SK-N-SH treated with all-trans-retinoic acid at 6 μM for 48 hours (cell line): ENCODE measurements at regions not wholly inside any gene's neighbourhood (a gene's known extent, or its start where the extent isn't known, plus 50 kb on each side); places are given as distances from the start of the nearest gene placed in this dataset.

Experiments
- ARNTL ChIP-seq: fragments of 450-650 bp; formaldehyde crosslinking; IDR thresholded peaks from 2 replicates; pipeline ENCODE4 v1.5.0; 2020; ENCODE audit warnings: low read depth, mild to moderate bottlenecking, moderate library complexity, borderline replicate concordance
- CSDC2 ChIP-seq: fragments of 250-450 bp; sonication (Bioruptor Pico); IDR thresholded peaks from 2 replicates; pipeline ENCODE4 v1.5.0; 2020; ENCODE audit warnings: mild to moderate bottlenecking, moderate library complexity
- GLIS3 ChIP-seq: fragments of 250-450 bp; sonication (Bioruptor Pico); IDR thresholded peaks from 2 replicates; pipeline ENCODE4 v1.5.0; 2020; ENCODE audit warnings: mild to moderate bottlenecking, moderate library complexity
- ISL1 ChIP-seq: fragments of 250-450 bp; sonication (Bioruptor Pico); IDR thresholded peaks from 2 replicates; pipeline ENCODE4 v2.1.2; 2022; ENCODE audit warnings: mild to moderate bottlenecking, moderate library complexity
- TCF4 ChIP-seq: fragments of 250-450 bp; sonication (Bioruptor Pico); IDR thresholded peaks from 2 replicates; pipeline ENCODE4 v1.8.0; 2021; ENCODE audit warnings: mild to moderate bottlenecking, moderate library complexity, borderline replicate concordance
- ZC3H10 ChIP-seq: fragments of 250-450 bp; sonication (Bioruptor Pico); IDR thresholded peaks from 2 replicates; pipeline ENCODE4 v1.5.1; 2021; ENCODE audit warnings: mild to moderate bottlenecking, moderate library complexity
- ZFP3 ChIP-seq: fragments of 250-450 bp; sonication (Bioruptor Pico); IDR thresholded peaks from 2 replicates; pipeline ENCODE4 v1.5.0; 2020; ENCODE audit warnings: mild to moderate bottlenecking, moderate library complexity
- ZFP30 ChIP-seq: fragments of 450-650 bp; formaldehyde crosslinking; IDR thresholded peaks from 2 replicates; pipeline ENCODE4 v1.5.0; 2022; ENCODE audit warnings: mild to moderate bottlenecking, moderate library complexity
- ZNF565 ChIP-seq: fragments of 450-650 bp; formaldehyde crosslinking; conservative IDR thresholded peaks from 2 replicates; pipeline ENCODE4 v1.5.0; 2020; ENCODE audit warnings: low read depth, mild to moderate bottlenecking, moderate library complexity
- ZNF70 ChIP-seq: fragments of 450-650 bp; formaldehyde crosslinking; IDR thresholded peaks from 2 replicates; pipeline ENCODE4 v1.5.0; 2020; ENCODE audit warnings: mild to moderate bottlenecking, moderate library complexity
- TF ChIP-seq, protein P1 (sequence below): fragments of 250-450 bp; sonication (Bioruptor Pico); IDR thresholded peaks from 2 replicates; pipeline ENCODE4 v1.5.0; 2020; ENCODE audit warnings: mild to moderate bottlenecking, moderate library complexity
- TF ChIP-seq, protein P2 (sequence below): fragments of 250-450 bp; sonication (Bioruptor Pico); IDR thresholded peaks from 2 replicates; pipeline ENCODE4 v1.8.0; 2020; ENCODE audit warnings: mild to moderate bottlenecking, moderate library complexity, borderline replicate concordance
- TF ChIP-seq, protein P3 (sequence below): fragments of 250-450 bp; sonication (Bioruptor Pico); IDR thresholded peaks from 2 replicates; pipeline ENCODE4 v1.5.1; 2021; ENCODE audit warnings: mild to moderate bottlenecking, moderate library complexity

DNA sequence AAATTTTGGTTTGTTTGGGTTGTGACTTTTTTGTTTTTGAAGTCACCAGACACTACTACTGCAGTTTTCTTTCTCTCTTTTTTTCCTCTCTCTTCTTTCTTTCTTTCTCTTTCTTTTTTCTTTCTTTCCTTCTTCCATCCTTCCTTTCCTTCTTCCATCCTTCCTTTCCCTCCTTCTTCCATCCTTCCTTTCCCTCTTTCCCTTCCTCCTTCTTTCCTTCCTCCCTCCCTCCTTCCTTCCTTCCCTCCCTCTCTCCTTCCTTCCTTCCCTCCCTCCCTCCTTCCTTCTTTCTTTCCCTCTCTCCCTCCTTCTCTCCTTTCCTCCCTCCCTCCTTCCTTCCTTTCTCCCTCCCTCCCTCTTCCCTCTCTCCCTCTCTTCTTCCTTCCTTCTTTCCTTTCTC, 230.3 kb upstream of the TYRP1 start:
- TF ChIP-seq CSDC2 (CRISPR knock-in tag) (no peak), ISL1 (CRISPR knock-in tag) (no peak), TCF4 (no peak), ZFP30 (CRISPR knock-in tag) (no peak), ZNF565 (CRISPR knock-in tag) (no peak), GLIS3 (CRISPR knock-in tag) (no peak), ZFP3 (no peak), ZNF70 (CRISPR knock-in tag) (no peak), ARNTL (no peak), ZC3H10 (no peak)
- TF ChIP-seq, protein P1, sequence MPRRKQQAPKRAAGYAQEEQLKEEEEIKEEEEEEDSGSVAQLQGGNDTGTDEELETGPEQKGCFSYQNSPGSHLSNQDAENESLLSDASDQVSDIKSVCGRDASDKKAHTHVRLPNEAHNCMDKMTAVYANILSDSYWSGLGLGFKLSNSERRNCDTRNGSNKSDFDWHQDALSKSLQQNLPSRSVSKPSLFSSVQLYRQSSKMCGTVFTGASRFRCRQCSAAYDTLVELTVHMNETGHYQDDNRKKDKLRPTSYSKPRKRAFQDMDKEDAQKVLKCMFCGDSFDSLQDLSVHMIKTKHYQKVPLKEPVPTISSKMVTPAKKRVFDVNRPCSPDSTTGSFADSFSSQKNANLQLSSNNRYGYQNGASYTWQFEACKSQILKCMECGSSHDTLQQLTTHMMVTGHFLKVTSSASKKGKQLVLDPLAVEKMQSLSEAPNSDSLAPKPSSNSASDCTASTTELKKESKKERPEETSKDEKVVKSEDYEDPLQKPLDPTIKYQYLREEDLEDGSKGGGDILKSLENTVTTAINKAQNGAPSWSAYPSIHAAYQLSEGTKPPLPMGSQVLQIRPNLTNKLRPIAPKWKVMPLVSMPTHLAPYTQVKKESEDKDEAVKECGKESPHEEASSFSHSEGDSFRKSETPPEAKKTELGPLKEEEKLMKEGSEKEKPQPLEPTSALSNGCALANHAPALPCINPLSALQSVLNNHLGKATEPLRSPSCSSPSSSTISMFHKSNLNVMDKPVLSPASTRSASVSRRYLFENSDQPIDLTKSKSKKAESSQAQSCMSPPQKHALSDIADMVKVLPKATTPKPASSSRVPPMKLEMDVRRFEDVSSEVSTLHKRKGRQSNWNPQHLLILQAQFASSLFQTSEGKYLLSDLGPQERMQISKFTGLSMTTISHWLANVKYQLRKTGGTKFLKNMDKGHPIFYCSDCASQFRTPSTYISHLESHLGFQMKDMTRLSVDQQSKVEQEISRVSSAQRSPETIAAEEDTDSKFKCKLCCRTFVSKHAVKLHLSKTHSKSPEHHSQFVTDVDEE (CRISPR knock-in tag) = no peak
- TF ChIP-seq, protein P2, sequence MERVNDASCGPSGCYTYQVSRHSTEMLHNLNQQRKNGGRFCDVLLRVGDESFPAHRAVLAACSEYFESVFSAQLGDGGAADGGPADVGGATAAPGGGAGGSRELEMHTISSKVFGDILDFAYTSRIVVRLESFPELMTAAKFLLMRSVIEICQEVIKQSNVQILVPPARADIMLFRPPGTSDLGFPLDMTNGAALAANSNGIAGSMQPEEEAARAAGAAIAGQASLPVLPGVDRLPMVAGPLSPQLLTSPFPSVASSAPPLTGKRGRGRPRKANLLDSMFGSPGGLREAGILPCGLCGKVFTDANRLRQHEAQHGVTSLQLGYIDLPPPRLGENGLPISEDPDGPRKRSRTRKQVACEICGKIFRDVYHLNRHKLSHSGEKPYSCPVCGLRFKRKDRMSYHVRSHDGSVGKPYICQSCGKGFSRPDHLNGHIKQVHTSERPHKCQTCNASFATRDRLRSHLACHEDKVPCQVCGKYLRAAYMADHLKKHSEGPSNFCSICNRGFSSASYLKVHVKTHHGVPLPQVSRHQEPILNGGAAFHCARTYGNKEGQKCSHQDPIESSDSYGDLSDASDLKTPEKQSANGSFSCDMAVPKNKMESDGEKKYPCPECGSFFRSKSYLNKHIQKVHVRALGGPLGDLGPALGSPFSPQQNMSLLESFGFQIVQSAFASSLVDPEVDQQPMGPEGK (CRISPR knock-in tag) = no peak
- TF ChIP-seq, protein P3, sequence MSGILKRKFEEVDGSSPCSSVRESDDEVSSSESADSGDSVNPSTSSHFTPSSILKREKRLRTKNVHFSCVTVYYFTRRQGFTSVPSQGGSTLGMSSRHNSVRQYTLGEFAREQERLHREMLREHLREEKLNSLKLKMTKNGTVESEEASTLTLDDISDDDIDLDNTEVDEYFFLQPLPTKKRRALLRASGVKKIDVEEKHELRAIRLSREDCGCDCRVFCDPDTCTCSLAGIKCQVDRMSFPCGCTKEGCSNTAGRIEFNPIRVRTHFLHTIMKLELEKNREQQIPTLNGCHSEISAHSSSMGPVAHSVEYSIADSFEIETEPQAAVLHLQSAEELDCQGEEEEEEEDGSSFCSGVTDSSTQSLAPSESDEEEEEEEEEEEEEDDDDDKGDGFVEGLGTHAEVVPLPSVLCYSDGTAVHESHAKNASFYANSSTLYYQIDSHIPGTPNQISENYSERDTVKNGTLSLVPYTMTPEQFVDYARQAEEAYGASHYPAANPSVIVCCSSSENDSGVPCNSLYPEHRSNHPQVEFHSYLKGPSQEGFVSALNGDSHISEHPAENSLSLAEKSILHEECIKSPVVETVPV (CRISPR knock-in tag) = no peak
